GM12892 (cell line): ENCODE measurements at regions not wholly inside any gene's neighbourhood (a gene's known extent, or its start where the extent isn't known, plus 50 kb on each side); places are given as distances from the start of the nearest gene placed in this dataset.

Experiments
- DNase-seq: peaks from one replicate; pipeline ENCODE4 v3.0.0; 2011; ENCODE audit not compliant: insufficient read length
- FAIRE-seq: peaks from 2 replicates; lab custom pipeline; 2011; peaks lifted over from hg19 to GRCh38; lab: Jason Lieb, UNC
- POLR2A ChIP-seq: IDR thresholded peaks from 2 replicates; pipeline ENCODE4 v1.6.1; 2011; ENCODE audit warnings: low read depth, low read length, control low read depth
- POLR2AphosphoS5 ChIP-seq: IDR thresholded peaks from 2 replicates; pipeline ENCODE4 v1.6.1; 2011; ENCODE audit warnings: low read depth, low read length, control low read depth
- TAF1 ChIP-seq: IDR thresholded peaks from 2 replicates; pipeline ENCODE4 v1.6.1; 2011; ENCODE audit warnings: low read depth, mild to moderate bottlenecking, control low read depth, low read length, borderline replicate concordance

GRCh38 chr22:27666272-27666997, 135.1 kb downstream of the MN1 start:
- FAIRE-seq (no peak), DNase-seq (no peak)

GRCh38 chr22:27667121-27667843, 134.3 kb downstream of the MN1 start:
- no peak for FAIRE-seq
- TF ChIP-seq POLR2AphosphoS5 (no peak), POLR2A (no peak), TAF1 (no peak)
- DNase-seq = no peak

More at GRCh38 chr22:27666272-27666997, 135.1 kb downstream of the MN1 start:
- no peak for TF ChIP-seq POLR2A
- no peak for TF ChIP-seq TAF1
- no peak for TF ChIP-seq POLR2AphosphoS5

GRCh38 chr22:27668828-27669797, 132.4 kb downstream of the MN1 start:
- no peak for FAIRE-seq
- TF ChIP-seq TAF1 = no peak
- no peak for TF ChIP-seq POLR2AphosphoS5
- TF ChIP-seq POLR2A = no peak
- no peak for DNase-seq

- TF ChIP-seq POLR2A (no peak), POLR2AphosphoS5 (no peak), TAF1 (no peak)
- no peak for DNase-seq
- FAIRE-seq = no peak
These were observed 131.6 kb downstream of the MN1 start for GRCh38 chr22:27669798-27670599.

- DNase-seq = no peak
- no peak for FAIRE-seq
- no peak for TF ChIP-seq POLR2A
- TF ChIP-seq TAF1 = no peak
- TF ChIP-seq POLR2AphosphoS5 = no peak
These were observed 130.7 kb downstream of the MN1 start for GRCh38 chr22:27670701-27671412.

GRCh38 chr22:27671413-27671935, 130.1 kb downstream of the MN1 start:
- DNase-seq (no peak), FAIRE-seq (no peak)
- TF ChIP-seq TAF1 = no peak
- TF ChIP-seq POLR2AphosphoS5 = no peak
- TF ChIP-seq POLR2A = no peak

GRCh38 chr22:27672721-27673418, 128.7 kb downstream of the MN1 start:
- no peak for TF ChIP-seq TAF1
- TF ChIP-seq POLR2A = no peak
- no peak for TF ChIP-seq POLR2AphosphoS5
- DNase-seq (no peak), FAIRE-seq (no peak)

- DNase-seq = no peak
- FAIRE-seq = no peak
- TF ChIP-seq POLR2A (no peak), POLR2AphosphoS5 (no peak), TAF1 (no peak)
These were observed 127.7 kb downstream of the MN1 start for GRCh38 chr22:27673839-27674238.

- DNase-seq (no peak), FAIRE-seq (no peak)
- no peak for TF ChIP-seq POLR2AphosphoS5
These were observed 127.2 kb downstream of the MN1 start for GRCh38 chr22:27674261-27674923.
